Heart left ventricle (tissue), 13 donors: ENCODE measurements at regions not wholly inside any gene's neighbourhood (a gene's known extent, or its start where the extent isn't known, plus 50 kb on each side); places are given as distances from the start of the nearest gene placed in this dataset.

Experiments used
- CTCF ChIP-seq, 12 donors: fragments of 200-600 bp; sonication (generic) in 4 of 12; IDR thresholded peaks; one replicate each; pipeline versions ENCODE4 v1.5.0 to v1.8.0; 2018 to 2022; ENCODE audit warnings: antibody characterized with exemption in 12 of 12, mild to moderate bottlenecking in 5 of 12
- POLR2A ChIP-seq, 2 donors: fragments of 450-650 bp; IDR thresholded peaks; one replicate each; pipeline ENCODE4 v1.6.1; 2017; ENCODE audit warnings: antibody characterized with exemption in 2 of 2, mild to moderate bottlenecking in 2 of 2, moderate library complexity in 2 of 2
- donor health status: ischemic (EF 13 %, LVEDD 7.1; RV severe dilation, severe dysfunction).
- donor health status: DM: no; HTN: yes; CAD: no.
- donor health status: DM: no; HTN: no; CAD: no.
- donor health status: ischemic (EF 25% LVEDD 6.9; RV normal size, moderate dysfunction).
- donor health status: ischemic (EF 25% LVEDD 5.7; RV mildly dilated, moderate dysfunction).
- donor health status: ischemic (EF 35%, LVEDD 5.7; RV mildly dilated, moderate dysfunction).
- donor health status: nonischemic (EF 11% LVEDD 7.7; RV severe dilation, severe dysfunction).
- donor health status: DM: yes; HTN: yes; CAD: no.
- donor health status: PGD.
- donor health status: ischemic (EF 29% LVEDD 5.4; RV normal size, mild dysfunction).
- donor health status: nonischemic (EF 23%, LVEDD 6.1; RV moderate dilation, normal function).

DNA sequence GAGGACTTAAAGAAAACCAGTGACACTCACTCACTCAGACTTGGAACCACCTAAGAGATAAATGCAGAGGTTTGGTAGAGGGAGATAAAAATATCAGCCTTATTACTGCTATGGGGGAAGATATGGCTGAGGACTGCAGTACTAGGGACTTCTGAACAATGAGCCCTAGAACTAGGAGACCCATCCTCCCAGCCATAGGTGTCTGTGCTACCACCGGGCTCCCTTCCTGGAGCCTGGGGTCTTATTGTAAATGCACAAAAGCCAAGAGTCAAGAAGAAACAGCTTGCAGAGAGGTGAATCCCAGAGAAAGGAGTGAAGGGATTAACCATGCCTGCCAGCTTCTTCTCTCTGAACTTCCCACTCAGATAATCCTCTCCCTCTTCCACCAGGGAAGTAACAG is 108.3 kb upstream of the AKR1E2 start:
- TF ChIP-seq CTCF (IDR thresholded peaks at IDR 0.05), result no peak
- TF ChIP-seq POLR2A (IDR thresholded peaks at IDR 0.05), result no peak
